ENCODE measurements at regions not wholly inside any gene's neighbourhood (a gene's known extent, or its start where the extent isn't known, plus 50 kb on each side); places are given as distances from the start of the nearest gene placed in this dataset.

GRCh38 chr18:41655074-41655473 is 300.0 kb upstream of the PIK3C3 start:
- Histone ChIP-seq H3K9ac (ENCODE audit: control insufficient read depth, insufficient read depth, low read length) (no peak overlapping the region), H3K27ac (ENCODE audit: control insufficient read depth, insufficient read depth) (no peak overlapping the region), H3K4me3 (no peak overlapping the region), H3K4me1 (ENCODE audit: control insufficient read depth, insufficient read depth, low read length) (no peaks in the 10 kb centered on the region), H4K20me1 (ENCODE audit: control insufficient read depth, insufficient read depth) (no peaks in the 10 kb centered on the region), H3K4me2 (ENCODE audit: control insufficient read depth, insufficient read depth) (no peak overlapping the region), H2AFZ (ENCODE audit: control insufficient read depth, low read depth, low read length) (no peak overlapping the region), H3K36me3 (ENCODE audit: control insufficient read depth in 2 of 2, insufficient read depth in 2 of 2, low read length in 1 of 2) (no peaks in the 10 kb centered on the region), H3K9me3 (replicated peaks; ENCODE audit: control insufficient read depth, insufficient read depth, low read length) (no peaks in the 10 kb centered on the region), H3K27me3 (replicated peaks in 1 of 2; ENCODE audit: control insufficient read depth in 2 of 2, insufficient read depth in 2 of 2, low read length in 1 of 2) (no peaks in the 10 kb centered on the region), H3K79me2 (ENCODE audit: control insufficient read depth, insufficient read depth, low read length) (no peaks in the 10 kb centered on the region)
- 100% methylated on average over 1 of the region's 1 CpG for WGBS (ENCODE audit: insufficient coverage, insufficient replicate concordance, low lambda C conversion rate, missing lambda C conversion rate)
- intact Hi-C loops (cut with micrococcal nuclease; ENCODE audit: unreplicated experiment) (no loop called here), in situ Hi-C loops (cut with MboI) (no loop called here)
- ATAC-seq (no peak), FAIRE-seq (no peak), DNase-seq (ENCODE audit: low read depth, low spot score) (no peak)
- no TSS peak for BruUV-seq (replicated peaks)
- no peak for TF ChIP-seq CHD2 (IDR thresholded peaks at IDR 0.05; ENCODE audit: borderline replicate concordance, low read depth, low read length)
- no peak for TF ChIP-seq CREM (IDR thresholded peaks at IDR 0.05; ENCODE audit: low read depth)
- no peak for TF ChIP-seq FOS (IDR thresholded peaks at IDR 0.05; ENCODE audit: borderline replicate concordance, extremely low read depth, insufficient read length)
- TF ChIP-seq ZNF207 (IDR thresholded peaks at IDR 0.05; ENCODE audit: borderline replicate concordance) = no peak
- TF ChIP-seq RBBP5 (conservative IDR thresholded peaks at IDR 0.05) = no peak
- RAD21 ChIA-PET (ENCODE audit: unreplicated experiment) = no interaction called here
- POLR2A ChIA-PET = no interaction called here
- SMC1A ChIA-PET (ENCODE audit: uncharacterized antibody, unreplicated experiment) = no interaction called here
- CTCF ChIA-PET = interaction anchor here (1.2 kb wide), 1 partner anchor 11 kb away, joined by 5 read pairs; no protein-coding TSS in a partner anchor

GRCh38 chr18:41647914-41648313 is 307.1 kb upstream of the PIK3C3 start:
- ChIA-PET CTCF (no interaction called here), POLR2A (no interaction called here), RAD21 (ENCODE audit: unreplicated experiment) (no interaction called here), SMC1A (ENCODE audit: uncharacterized antibody, unreplicated experiment) (interaction anchor here (0.8 kb wide), 1 partner anchor 19 kb away, joined by 3 read pairs; no protein-coding TSS in a partner anchor)
- intact Hi-C loops (cut with micrococcal nuclease; ENCODE audit: unreplicated experiment) = no loop called here
- Histone ChIP-seq H3K36me3 (ENCODE audit: control insufficient read depth in 2 of 2, insufficient read depth in 2 of 2, low read length in 1 of 2) (no peaks in the 10 kb centered on the region), H3K4me1 (ENCODE audit: control insufficient read depth, insufficient read depth, low read length) (no peaks in the 10 kb centered on the region), H3K9ac (ENCODE audit: control insufficient read depth, insufficient read depth, low read length) (no peak overlapping the region), H3K79me2 (ENCODE audit: control insufficient read depth, insufficient read depth, low read length) (no peaks in the 10 kb centered on the region), H3K27me3 (replicated peaks in 1 of 2; ENCODE audit: control insufficient read depth in 2 of 2, insufficient read depth in 2 of 2, low read length in 1 of 2) (no peaks in the 10 kb centered on the region), H3K27ac (ENCODE audit: control insufficient read depth, insufficient read depth) (no peak overlapping the region), H3K4me3 (no peak overlapping the region), H2AFZ (ENCODE audit: control insufficient read depth, low read depth, low read length) (no peak overlapping the region), H4K20me1 (ENCODE audit: control insufficient read depth, insufficient read depth) (no peaks in the 10 kb centered on the region), H3K4me2 (ENCODE audit: control insufficient read depth, insufficient read depth) (no peak overlapping the region), H3K9me3 (replicated peaks; ENCODE audit: control insufficient read depth, insufficient read depth, low read length) (no peaks in the 10 kb centered on the region)
- no peak for ATAC-seq
- no peak for DNase-seq (ENCODE audit: low read depth, low spot score)
- in situ Hi-C loops (cut with MboI) = loop anchor here (10.0 kb wide), 1 partner anchor 57 kb away; no protein-coding TSS in a partner anchor
- 0% methylated on average over 2 of the region's 2 CpGs for WGBS (ENCODE audit: insufficient coverage, insufficient replicate concordance, low lambda C conversion rate, missing lambda C conversion rate)
- BruUV-seq (replicated peaks) = no TSS peak
- no peak for FAIRE-seq
- TF ChIP-seq POLR2A (IDR thresholded peaks at IDR 0.05; ENCODE audit: low read depth, low read length) = no peak
- TF ChIP-seq SUZ12 (IDR thresholded peaks at IDR 0.05; ENCODE audit: unreplicated experiment) = no peak
- no peak for TF ChIP-seq KDM1A (IDR thresholded peaks at IDR 0.05; ENCODE audit: borderline replicate concordance)
- no peak for TF ChIP-seq SMAD5 (IDR thresholded peaks at IDR 0.05; ENCODE audit: low read depth)
- TF ChIP-seq NR2C1 (IDR thresholded peaks at IDR 0.05) = no peak
- no peak for TF ChIP-seq BACH1 (IDR thresholded peaks at IDR 0.05; ENCODE audit: borderline replicate concordance)
- TF ChIP-seq ZNF207 (IDR thresholded peaks at IDR 0.05; ENCODE audit: borderline replicate concordance) = no peak
- TF ChIP-seq BRCA1 (IDR thresholded peaks at IDR 0.05; ENCODE audit: low read depth, low read length) = no peak
- TF ChIP-seq ZNF592 (IDR thresholded peaks at IDR 0.05) = no peak
- TF ChIP-seq CBX5 (IDR thresholded peaks at IDR 0.05; ENCODE audit: low read depth) = no peak
- TF ChIP-seq JUNB (IDR thresholded peaks at IDR 0.05) = no peak
- TF ChIP-seq HCFC1 (IDR thresholded peaks at IDR 0.05; ENCODE audit: low read length) = no peak
- no peak for TF ChIP-seq TAF1 (IDR thresholded peaks at IDR 0.05; ENCODE audit: borderline replicate concordance, low read depth, low read length)
- TF ChIP-seq HDAC6 (IDR thresholded peaks at IDR 0.05; ENCODE audit: unreplicated experiment) = no peak
- no peak for TF ChIP-seq HDGF (IDR thresholded peaks at IDR 0.05)

Measured in GM12878 (cell line).